ENCODE measurements at regions not wholly inside any gene's neighbourhood (a gene's known extent, or its start where the extent isn't known, plus 50 kb on each side); places are given as distances from the start of the nearest gene placed in this dataset.

GRCh38 chr14:101025131-101025530 is 121.6 kb upstream of the RTL1 start:
- no peak for DNase-seq (ENCODE audit: extremely low read depth in 1 of 2, low read depth in 1 of 2)

DNA sequence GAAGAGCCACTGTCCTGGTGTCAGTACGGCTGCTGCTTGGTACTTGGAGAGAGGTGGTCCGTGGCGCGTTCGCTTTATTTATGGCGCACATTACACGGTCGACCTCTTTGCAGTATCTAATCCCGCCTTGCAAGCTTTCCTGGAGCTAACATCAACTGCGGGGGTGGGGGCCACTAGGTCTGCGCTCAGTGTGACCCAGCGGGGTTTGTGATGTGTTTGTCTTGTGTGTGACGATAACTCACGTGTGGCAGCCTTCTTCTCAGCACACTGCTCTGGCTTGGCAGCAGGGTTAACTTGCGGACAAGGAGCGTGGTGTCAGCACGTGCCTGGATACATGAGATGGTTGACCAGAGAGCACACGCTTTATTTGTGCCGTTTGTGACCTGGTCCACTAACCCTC is 122.2 kb upstream of the RTL1 start:
- no peak for DNase-seq (ENCODE audit: extremely low read depth in 1 of 2, low read depth in 1 of 2)

DNA sequence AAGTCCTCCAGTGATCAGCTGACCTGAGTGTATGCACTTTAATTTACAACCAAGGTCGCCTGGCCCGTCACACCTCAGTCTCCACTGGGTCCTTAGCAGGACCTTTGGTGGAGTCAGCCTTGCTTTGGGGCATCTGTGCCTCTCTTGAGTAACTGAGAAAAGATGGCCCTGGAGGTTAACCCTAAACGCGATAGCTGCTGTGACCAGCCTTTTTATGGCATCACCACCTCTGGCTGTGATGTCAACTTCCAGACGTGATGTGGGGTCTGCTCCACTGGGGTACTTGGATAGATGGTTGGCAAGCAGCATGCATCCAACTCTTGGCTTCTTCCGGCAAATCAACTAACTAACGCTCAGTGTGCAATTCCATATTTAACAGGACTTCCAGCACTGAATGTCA is 122.8 kb upstream of the RTL1 start:
- no peak for DNase-seq (ENCODE audit: extremely low read depth in 1 of 2, low read depth in 1 of 2)

DNA sequence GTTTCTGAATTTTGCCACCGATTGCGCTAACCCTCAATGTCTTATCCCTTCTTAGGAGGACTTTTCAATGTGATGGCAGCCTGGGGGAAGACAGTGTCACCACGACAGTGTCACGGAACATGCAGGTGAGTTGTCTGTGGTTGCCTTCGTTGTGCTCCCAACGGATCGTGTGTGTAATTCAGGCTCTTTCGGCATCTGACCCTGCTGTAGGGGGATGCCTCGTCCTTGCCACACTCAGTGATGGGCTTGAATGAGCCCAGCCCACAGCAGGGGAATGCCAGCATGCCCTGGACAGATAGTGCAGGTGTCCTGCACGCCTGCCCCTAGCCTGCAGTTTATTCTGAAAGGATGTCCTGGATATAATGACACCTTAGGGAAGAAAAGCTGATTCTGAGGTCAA is 123.8 kb upstream of the RTL1 start:
- DNase-seq (ENCODE audit: extremely low read depth in 1 of 2, low read depth in 1 of 2) = no peak

DNA sequence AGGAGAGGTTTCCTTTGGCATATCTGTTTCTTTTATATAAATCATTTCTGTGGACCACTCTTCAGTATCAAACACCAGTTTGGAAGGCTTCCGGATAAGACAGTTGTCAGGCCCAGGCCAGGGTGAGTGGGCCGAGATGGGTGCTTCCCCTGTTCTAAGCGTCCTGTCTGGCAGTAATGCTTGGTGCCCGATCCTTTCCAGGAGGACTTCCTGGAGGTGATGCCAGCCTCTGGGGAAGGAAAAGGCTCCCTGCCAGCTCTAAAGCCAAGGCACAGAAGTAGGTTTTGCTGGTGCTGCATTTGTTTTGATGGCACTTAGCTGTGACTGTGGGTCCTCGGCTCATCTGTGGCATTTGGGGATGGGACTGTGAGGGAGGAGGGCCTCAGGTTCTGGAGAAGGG is 124.4 kb upstream of the RTL1 start:
- no peak for DNase-seq (ENCODE audit: extremely low read depth in 1 of 2, low read depth in 1 of 2)

DNA sequence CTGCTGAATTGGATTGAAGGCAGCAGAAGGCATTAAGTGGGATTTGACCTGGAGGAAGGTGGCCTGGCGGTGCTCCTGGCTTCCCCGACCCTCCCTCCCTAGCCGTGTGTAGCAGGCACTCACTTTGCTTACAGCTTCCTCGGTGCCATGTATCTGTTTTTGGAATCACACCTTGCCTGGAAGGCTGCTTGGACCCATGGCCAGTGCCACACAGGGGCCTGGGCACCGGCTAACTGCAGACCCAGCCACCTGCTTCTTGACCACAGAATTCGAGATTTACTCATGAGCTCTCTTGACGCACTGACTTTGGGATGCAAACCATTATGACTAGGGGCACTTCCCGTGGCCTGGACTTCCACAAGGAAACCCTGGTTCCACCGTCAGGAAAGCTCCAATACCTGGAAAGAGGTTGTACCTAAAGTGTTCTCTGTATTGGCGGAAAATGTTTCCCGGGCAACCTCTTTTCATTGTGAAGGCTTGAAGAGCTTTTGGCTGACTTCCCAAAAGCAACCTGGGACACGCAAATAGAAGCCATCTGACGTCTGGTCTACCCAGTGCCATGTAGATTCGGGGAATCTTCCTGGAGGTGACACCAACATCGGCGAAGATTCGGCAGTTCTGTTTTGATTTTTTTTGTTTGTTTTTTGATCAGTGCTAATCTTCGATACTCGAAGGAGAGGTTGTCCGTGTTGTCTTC is 125.6 kb upstream of the RTL1 start:
- DNase-seq (ENCODE audit: extremely low read depth in 1 of 2, low read depth in 1 of 2) = no peak

GRCh38 chr14:101029668-101030290 is 126.3 kb upstream of the RTL1 start:
- no peak for DNase-seq (ENCODE audit: extremely low read depth in 1 of 2, low read depth in 1 of 2)

- no peak for DNase-seq (ENCODE audit: extremely low read depth in 1 of 2, low read depth in 1 of 2)
Measured at GRCh38 chr14:101030586-101030985, 127.1 kb upstream of the RTL1 start.

DNA sequence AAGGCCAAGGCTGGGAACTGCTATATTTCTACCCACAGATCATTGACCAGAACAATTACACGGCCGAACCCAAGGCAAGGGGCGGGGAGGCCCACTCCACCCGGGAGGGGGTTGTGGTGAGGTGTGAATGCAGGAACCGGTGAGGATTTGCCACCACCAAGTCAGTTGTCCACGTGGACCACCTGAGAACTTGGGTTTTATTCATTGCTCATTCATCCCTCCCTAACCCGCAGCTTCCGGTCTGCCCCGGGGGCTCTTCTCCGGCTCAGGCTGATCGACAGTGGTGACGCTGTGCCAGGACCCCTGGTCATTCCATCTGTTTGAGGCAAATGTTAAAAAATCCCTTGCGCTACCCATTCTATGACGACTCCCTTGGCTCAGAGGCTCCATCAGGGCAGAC is 127.7 kb upstream of the RTL1 start:
- no peak for DNase-seq (ENCODE audit: extremely low read depth in 1 of 2, low read depth in 1 of 2)

GRCh38 chr14:101031721-101032120 is 128.2 kb upstream of the RTL1 start:
- DNase-seq (ENCODE audit: extremely low read depth in 1 of 2, low read depth in 1 of 2) = no peak

DNA sequence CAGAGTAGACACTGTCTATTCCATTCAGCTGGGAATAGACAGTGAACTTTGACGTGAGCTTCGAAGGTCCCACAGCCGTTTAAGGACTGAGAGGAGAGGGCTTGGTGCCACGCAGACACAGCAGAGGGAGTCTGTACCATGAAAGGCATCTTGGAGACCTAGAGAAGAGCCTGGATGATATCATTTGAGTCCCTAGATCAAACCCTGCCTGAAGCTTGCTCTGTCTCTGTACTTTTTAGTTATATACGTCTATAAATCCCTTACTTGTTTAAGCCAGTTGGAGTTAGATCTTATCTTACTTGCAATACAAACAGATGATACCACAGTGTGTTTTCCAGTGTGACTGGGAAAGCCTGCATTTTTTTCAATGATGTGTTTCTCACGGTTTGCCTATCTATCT is 128.9 kb upstream of the RTL1 start:
- DNase-seq (ENCODE audit: extremely low read depth in 1 of 2, low read depth in 1 of 2) = no peak

DNA sequence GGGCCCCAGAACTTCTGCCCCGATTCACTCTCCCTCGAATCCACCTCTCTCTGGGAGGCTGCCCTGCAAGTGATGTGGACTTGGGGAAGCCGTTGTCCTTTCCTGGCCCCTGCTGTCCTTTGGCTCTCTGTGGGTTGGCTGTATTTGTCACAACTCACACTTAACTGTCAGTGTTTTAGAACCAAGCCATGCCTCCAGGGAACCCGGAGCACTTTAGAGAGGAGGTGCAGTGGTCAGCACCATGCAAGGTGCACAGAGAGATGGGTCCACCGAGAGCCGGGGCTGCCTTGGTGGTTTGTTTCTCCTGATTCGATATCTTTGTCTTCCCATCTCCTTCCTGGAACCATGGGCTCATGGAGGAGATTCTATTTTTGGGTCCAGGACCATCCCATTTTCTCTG is 129.5 kb upstream of the RTL1 start:
- no peak for DNase-seq (ENCODE audit: extremely low read depth in 1 of 2, low read depth in 1 of 2)

DNA sequence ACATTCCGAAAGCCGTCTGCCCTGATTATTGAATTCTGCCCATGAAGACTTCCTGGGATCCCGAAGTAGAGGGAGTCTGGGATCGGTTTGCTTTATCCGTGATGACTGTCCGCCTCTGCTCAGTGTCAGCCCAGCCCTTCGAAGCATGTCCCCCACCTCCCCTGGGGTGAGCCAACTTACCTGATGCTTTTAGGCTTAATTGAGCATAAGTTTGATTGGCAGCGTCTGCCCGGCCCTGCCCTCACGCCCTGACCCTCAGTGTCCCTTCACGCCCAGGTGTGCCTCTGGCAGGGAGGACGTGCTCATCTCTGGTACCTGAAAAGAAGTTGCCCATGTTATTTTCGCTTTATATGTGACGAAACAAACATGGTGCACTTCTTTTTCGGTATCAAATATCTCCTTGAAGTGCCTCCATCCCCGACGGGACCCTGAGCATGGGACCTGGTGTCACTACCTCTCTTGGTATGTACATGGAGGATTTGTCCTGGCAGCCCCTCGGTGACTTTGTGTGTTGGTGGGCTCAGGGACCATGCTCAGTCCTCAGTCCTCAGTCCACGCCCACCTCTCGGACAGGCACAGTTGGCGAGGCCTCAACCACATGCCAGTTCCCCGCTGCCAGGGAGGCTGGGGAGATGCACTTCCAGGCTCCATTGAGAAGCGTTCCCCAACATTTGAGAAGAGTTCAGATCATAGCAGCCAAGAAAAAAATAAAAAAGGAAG is 130.1 kb upstream of the RTL1 start:
- DNase-seq (ENCODE audit: extremely low read depth in 1 of 2, low read depth in 1 of 2) = no peak

GRCh38 chr14:101034986-101035385 is 131.5 kb upstream of the RTL1 start:
- DNase-seq (ENCODE audit: extremely low read depth in 1 of 2, low read depth in 1 of 2) = no peak

GRCh38 chr14:101035466-101036225 is 132.1 kb upstream of the RTL1 start:
- no peak for DNase-seq (ENCODE audit: extremely low read depth in 1 of 2, low read depth in 1 of 2)

DNA sequence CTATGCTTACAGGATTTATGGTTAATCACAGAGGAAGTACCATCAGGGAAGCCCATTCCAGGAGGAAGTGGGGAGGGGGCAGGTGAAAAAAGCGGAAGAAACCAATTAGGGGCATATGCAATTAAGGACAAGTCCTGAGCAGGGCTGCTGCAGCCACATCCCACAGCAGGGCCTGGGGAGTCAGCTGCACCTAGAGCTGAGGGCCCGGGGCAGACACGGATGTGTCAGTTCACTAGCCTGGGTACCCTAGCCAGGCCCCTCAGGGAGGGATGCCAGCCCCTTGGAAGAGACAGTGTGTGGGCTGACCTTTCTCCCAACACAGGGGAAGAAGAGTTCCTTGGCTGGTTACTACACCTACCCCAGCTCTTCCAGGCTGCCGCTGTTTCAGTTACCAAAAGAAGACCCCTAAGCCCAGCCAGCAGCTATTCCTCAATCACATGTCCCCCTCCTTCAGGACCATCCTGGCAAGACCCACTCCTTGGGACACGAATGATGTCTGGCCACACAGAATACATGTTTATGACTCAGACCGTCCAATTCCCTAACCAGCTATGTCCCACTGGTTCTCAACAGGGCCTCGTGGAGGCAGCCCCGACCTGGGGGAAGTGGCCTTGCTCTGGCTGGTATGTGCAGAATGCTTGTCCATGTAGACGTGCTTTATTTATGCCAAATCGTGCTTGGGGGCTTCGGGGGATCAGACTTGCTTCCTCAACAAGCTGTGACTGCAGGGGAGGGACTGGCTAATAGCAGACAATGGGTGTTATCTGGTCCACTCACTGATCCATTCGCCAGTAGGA is 133.7 kb upstream of the RTL1 start:
- no peak for DNase-seq (ENCODE audit: extremely low read depth in 1 of 2, low read depth in 1 of 2)

DNA sequence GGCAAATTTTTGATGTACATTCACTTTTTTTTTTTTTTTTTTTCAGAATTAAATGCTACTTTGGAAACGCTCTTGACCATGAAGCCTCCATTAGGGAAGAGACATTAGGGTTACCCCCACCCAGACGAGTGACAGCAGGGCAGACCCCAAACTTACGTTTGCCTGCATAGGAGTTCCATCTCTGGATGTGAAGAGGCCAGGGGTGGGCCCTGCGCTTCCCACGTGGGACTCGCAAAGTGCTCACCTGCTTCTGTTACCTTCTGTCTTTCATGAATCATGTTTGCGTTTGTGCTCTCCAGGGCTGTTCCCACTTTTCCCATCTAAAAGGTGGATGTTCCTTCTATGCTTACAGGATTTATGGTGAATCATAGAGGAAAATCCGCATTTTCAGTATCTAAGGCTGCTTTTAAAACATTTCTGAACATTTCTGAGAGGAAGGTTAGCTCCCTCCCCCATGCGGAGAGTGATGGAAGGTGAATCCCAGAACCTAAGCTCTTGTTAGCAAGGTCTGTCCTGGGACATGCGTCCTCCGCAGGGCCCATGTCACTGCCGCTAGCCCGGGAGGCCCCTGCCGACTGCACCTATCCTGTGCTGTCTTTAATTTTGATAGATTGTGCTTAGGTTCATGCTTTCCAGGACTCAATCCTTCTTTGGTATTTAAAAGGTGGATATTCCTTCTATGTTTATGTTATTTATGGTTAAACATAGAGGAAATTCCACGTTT is 135.7 kb upstream of the RTL1 start:
- DNase-seq (ENCODE audit: extremely low read depth in 1 of 2, low read depth in 1 of 2) = no peak

DNA sequence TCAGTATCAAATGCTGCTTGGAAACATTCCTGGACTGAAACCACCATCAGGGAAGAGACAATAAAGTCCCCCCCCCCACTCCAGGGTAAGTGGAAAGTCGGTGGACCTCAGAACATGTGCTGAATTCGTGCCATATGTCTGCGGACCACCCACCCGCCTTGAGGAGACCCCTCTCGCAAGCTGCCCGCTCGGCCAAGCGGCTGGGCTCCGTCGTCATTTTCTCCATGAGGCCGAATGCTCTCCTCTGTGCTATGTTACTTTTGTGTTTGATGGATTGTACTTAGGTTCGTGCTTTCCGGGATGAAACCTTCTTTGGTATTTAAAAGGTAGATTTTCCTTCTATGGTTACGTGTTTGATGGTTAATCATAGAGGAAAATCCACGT is 136.2 kb upstream of the RTL1 start:
- DNase-seq (ENCODE audit: extremely low read depth in 1 of 2, low read depth in 1 of 2) = no peak

DNA sequence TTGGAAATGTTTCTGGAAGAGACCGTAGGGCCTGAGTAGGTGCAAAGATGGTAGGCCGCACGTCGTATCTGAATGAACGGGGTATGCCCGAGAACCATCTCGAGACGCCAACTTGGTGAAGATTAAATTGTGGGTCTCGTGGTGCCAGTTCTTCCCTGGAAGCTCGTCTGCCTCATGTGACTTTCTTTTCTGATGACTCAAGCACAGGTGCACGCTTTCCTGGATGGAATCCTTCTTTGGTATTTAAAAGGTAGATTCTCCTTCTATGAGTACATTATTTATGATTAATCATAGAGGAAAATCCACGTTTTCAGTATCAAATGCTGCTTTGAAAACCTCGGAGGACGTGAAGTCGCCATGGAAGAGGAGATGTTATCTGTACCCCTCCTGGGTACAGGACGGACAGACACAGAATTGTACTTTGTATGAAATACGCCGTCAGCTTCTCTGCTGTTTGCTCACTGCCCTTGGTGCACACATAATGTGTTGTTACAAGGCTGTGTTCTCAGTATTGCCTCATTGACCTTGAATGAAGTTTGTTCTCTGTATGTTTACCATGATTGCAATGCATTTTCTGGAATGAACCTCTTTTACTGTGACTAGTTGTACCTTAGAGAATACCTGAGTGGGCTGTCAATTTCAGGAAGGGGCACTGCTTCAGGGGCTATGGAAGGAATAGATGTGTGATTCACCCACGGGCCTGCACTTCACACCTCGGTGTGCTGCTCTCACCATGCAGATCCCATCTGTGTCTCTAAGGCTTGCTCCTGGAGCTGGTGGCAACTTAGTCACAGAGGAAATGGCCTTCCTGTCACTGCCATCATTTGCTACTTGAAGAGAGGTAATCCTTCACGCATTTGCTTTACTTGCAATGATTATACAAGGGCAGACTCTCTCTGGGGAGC is 137.3 kb upstream of the RTL1 start:
- DNase-seq (ENCODE audit: extremely low read depth in 1 of 2, low read depth in 1 of 2) = no peak
